Progenitor cell of endocrine pancreas (in vitro differentiated cells): ENCODE measurements at regions not wholly inside any gene's neighbourhood (a gene's known extent, or its start where the extent isn't known, plus 50 kb on each side); places are given as distances from the start of the nearest gene placed in this dataset.

Experiments used
- DNase-seq: peaks from one replicate; pipeline ENCODE4 v3.0.0; 2021; ENCODE audit warnings: low spot score; ENCODE audit not compliant: unreplicated experiment
- H3K27ac Mint-ChIP-seq: 2 replicates; pipeline ENCODE4 v1.8.0; 2021; ENCODE audit warnings: mild to moderate bottlenecking, moderate library complexity, mixed read lengths
- H3K27me3 Mint-ChIP-seq: 2 replicates; pipeline ENCODE4 v1.8.0; 2021; ENCODE audit warnings: mixed read lengths
- H3K36me3 Mint-ChIP-seq: 2 replicates; pipeline ENCODE4 v1.8.0; 2022; ENCODE audit warnings: mixed read lengths; ENCODE audit not compliant: insufficient read depth
- H3K4me1 Mint-ChIP-seq: 2 replicates; pipeline ENCODE4 v1.8.0; 2021; ENCODE audit warnings: low read depth, mixed read lengths
- H3K4me3 Mint-ChIP-seq: 2 replicates; pipeline ENCODE4 v1.8.0; 2021; ENCODE audit warnings: low read depth, mild to moderate bottlenecking, moderate library complexity, mixed read lengths
- H3K9me3 Mint-ChIP-seq: 2 replicates; pipeline ENCODE4 v1.8.0; 2021; ENCODE audit warnings: low read depth, mixed read lengths
- CTCF ChIP-seq: fragments of 200-600 bp; sonication (generic); IDR thresholded peaks from one replicate; pipeline ENCODE4 v1.5.0; 2021; ENCODE audit warnings: antibody characterized with exemption, mild to moderate bottlenecking; ENCODE audit not compliant: unreplicated experiment

GRCh38 chr3:157815739-157816138, 290.5 kb downstream of the SHOX2 start:
- no peak for TF ChIP-seq CTCF
- H3K4me3 Mint-ChIP-seq = no peak overlapping the region
- peaks cover 1% of the 10 kb centered on the region for H3K4me1 Mint-ChIP-seq
- no peaks in the 10 kb centered on the region for H3K9me3 Mint-ChIP-seq
- H3K36me3 Mint-ChIP-seq = no peaks in the 10 kb centered on the region
- H3K27ac Mint-ChIP-seq = no peak overlapping the region
- DNase-seq = no peak
- H3K27me3 Mint-ChIP-seq = no peaks in the 10 kb centered on the region

GRCh38 chr3:157810924-157811718, 295.1 kb downstream of the SHOX2 start:
- no peaks in the 10 kb centered on the region for H3K27me3 Mint-ChIP-seq
- TF ChIP-seq CTCF = no peak
- no peaks in the 10 kb centered on the region for H3K36me3 Mint-ChIP-seq
- no peak overlapping the region for H3K27ac Mint-ChIP-seq
- no peak for DNase-seq
- no peaks in the 10 kb centered on the region for H3K9me3 Mint-ChIP-seq
- H3K4me3 Mint-ChIP-seq = no peak overlapping the region
- H3K4me1 Mint-ChIP-seq = peaks cover 3% of the 10 kb centered on the region

GRCh38 chr3:157807280-157807679, 298.9 kb downstream of the SHOX2 start:
- Mint-ChIP-seq H3K4me3 (no peak overlapping the region), H3K4me1 (peaks cover 24% of the 10 kb centered on the region), H3K27me3 (no peaks in the 10 kb centered on the region), H3K36me3 (no peaks in the 10 kb centered on the region), H3K9me3 (peaks cover 5% of the 10 kb centered on the region), H3K27ac (no peak overlapping the region)
- no peak for DNase-seq
- TF ChIP-seq CTCF = no peak

- Mint-ChIP-seq H3K4me3 (no peak overlapping the region), H3K36me3 (peaks cover 3% of the 10 kb centered on the region), H3K4me1 (peaks cover 24% of the 10 kb centered on the region), H3K27ac (no peak overlapping the region), H3K27me3 (no peaks in the 10 kb centered on the region), H3K9me3 (peaks cover 20% of the 10 kb centered on the region)
- DNase-seq = no peak
- no peak for TF ChIP-seq CTCF
These were observed 300.7 kb downstream of the SHOX2 start for GRCh38 chr3:157805538-157805937.

- no peak overlapping the region for H3K4me3 Mint-ChIP-seq
- no peaks in the 10 kb centered on the region for H3K4me1 Mint-ChIP-seq
- no peak overlapping the region for H3K27ac Mint-ChIP-seq
- no peaks in the 10 kb centered on the region for H3K36me3 Mint-ChIP-seq
- no peak for TF ChIP-seq CTCF
- H3K9me3 Mint-ChIP-seq = peaks cover 6% of the 10 kb centered on the region
- DNase-seq = no peak
- no peaks in the 10 kb centered on the region for H3K27me3 Mint-ChIP-seq
These were observed 291.6 kb upstream of the VEPH1 start for GRCh38 chr3:157794771-157795170.
